Fibroblast of lung (primary cell): ENCODE measurements at regions not wholly inside any gene's neighbourhood (a gene's known extent, or its start where the extent isn't known, plus 50 kb on each side); places are given as distances from the start of the nearest gene placed in this dataset.

Experiments used
- CTCF ChIP-seq, 2 donors: IDR thresholded peaks in 1 of 2; conservative IDR thresholded peaks in 1 of 2; 1 replicate in 1 of 2; 2 replicates in 1 of 2; pipeline ENCODE4 v1.5.1; 2011 to 2012; ENCODE audit warnings: low read length in 2 of 2, control low read depth in 1 of 2, inconsistent platforms in 1 of 2, low read depth in 1 of 2, mild to moderate bottlenecking in 1 of 2
- EZH2 ChIP-seq: IDR thresholded peaks from 2 replicates; pipeline ENCODE4 v1.5.1; 2012; ENCODE audit warnings: low read length, control low read depth, mild to moderate bottlenecking; ENCODE audit errors: missing control alignments

- TF ChIP-seq CTCF (conservative IDR thresholded peaks at IDR 0.05 in 1 of 2, IDR thresholded peaks at IDR 0.05 in 1 of 2; ENCODE audit: low read depth in 1 of 2, low read length in 2 of 2) (no peak), EZH2 (no peak)
Measured at GRCh38 chr7:128188396-128189230, 52.5 kb upstream of the LEP start.
